ENCODE measurements at regions not wholly inside any gene's neighbourhood (a gene's known extent, or its start where the extent isn't known, plus 50 kb on each side); places are given as distances from the start of the nearest gene placed in this dataset.
"Not testable (repeated sequence)": the region's sequence is repeated elsewhere in the genome, so short reads cannot be mapped to it uniquely, and the experiment has no call there.

- TF ChIP-seq ZBTB10 (CRISPR knock-in tag; IDR thresholded peaks at IDR 0.05; ENCODE audit: borderline replicate concordance); CTCF (CRISPR knock-in tag; IDR thresholded peaks at IDR 0.05); POLR2A (IDR thresholded peaks at IDR 0.05; ENCODE audit: insufficient read depth in 1 of 2, low read depth in 2 of 2, low read length in 2 of 2); DNMT1 (CRISPR knock-in tag; IDR thresholded peaks at IDR 0.05); KDM1A (CRISPR knock-in tag; IDR thresholded peaks at IDR 0.05); EZH2 (conservative IDR thresholded peaks at IDR 0.05; ENCODE audit: low read depth, low read length); HCFC1 (IDR thresholded peaks at IDR 0.05; ENCODE audit: low read depth, low read length); ZZZ3 (CRISPR knock-in tag; IDR thresholded peaks at IDR 0.05; ENCODE audit: borderline replicate concordance): not testable (repeated sequence)
Observed at GRCh38 chrX:113373421-113373820, 532.8 kb upstream of the AMOT start.
